NCI-H1436 treated with DMSO at 0.1 percent for 48 hours (cell line): ENCODE measurements at regions not wholly inside any gene's neighbourhood (a gene's known extent, or its start where the extent isn't known, plus 50 kb on each side); places are given as distances from the start of the nearest gene placed in this dataset.

Experiments used
- DNase-seq: peaks from one replicate; lab custom pipeline; 2025; lab: John Stamatoyannopoulos, UW

DNA sequence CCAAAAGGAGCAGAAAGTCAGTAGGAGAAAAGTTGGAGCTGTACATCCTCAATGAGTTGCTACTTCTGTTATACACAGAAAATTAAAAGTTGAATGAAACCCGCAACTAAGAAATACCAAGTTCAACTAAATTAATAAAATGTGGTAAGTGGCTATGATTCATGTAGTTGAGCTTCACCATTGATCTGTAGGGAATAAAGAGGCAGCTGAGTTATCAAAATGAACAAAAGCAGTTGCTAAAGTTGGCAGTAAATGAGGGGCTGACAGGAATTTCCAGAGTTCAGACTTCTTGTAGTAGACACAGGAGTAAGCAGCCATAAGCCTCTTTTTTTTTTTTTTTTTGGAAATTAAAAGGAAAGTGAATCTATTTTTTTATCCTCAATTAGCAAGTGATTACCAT, 234.6 kb downstream of the POSTN start:
- DNase-seq, result no peak

DNA sequence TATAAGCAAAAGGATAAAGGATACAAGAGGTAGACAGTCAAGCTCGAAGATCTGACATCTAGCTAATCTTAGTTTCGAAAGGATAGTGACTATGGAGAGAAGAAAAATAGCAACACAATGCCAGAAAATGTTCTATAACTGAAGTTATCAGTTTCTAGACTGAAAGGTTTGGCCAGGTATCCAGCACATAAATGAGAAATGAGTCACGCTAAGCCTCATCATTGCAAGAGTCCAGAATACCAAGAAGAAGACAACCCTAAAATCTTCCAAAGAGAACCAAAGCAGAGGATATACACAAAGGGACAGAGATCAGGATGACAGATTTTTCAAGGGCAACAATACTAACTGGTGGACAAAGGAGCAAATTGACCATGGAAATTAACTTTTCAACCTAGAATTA, 237.0 kb downstream of the POSTN start:
- no peak for DNase-seq

DNA sequence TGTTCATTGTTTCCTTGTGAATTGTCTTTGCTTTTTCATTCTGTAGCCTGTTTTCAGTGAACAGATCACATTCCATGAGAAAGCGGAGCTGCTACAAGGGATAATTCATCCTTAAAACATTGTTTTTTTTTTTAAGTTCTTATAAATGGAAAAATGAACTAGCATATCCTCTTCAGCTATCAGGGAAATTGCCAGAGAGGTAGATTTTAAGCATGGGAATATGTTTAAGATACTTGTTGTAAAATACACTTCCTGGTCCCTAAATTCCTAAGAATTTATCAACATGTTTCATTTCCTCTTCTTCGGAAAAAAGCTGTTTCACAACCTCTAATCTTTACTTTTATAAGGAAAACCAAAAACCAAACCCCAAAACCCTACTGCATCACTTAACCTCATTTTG, 238.0 kb downstream of the POSTN start:
- no peak for DNase-seq

DNA sequence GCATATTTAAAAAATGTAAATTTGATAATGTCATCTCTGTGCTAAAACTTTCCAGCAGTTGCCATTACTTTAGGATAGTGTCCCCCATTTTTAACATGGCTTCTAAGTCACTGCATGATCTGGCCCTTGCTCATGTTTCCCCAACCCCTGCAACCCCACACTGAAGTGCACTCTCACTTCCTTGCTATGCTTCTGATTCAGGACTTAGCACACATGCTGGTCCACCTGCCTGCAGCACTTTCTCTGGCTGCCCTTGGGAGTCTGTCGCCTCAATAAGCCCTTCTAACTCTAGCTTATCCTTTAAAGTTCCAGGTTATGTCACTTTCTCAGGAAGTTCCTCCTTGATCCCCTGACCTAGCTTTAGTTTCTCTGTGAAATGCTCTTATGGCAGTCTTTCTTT, 241.0 kb downstream of the POSTN start:
- DNase-seq, result no peak

DNA sequence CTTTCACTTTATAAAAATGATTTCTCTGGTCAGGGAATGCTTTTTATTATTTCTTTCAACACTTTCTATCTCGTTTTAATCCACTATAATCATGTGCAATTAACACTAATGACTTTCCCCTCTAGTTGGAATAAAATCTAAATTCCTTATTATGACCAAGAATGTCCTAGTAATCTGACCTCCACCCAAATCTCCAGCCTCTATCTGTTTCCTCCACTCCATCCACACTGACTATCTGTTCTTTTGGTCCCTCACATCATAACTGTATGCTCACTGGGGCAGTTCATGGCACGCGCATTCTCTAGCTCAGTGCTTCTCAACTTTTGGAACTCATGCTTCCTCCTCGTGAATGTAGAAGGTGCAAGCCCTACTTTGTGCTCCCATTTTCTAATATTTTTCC, 244.7 kb downstream of the POSTN start:
- no peak for DNase-seq

DNA sequence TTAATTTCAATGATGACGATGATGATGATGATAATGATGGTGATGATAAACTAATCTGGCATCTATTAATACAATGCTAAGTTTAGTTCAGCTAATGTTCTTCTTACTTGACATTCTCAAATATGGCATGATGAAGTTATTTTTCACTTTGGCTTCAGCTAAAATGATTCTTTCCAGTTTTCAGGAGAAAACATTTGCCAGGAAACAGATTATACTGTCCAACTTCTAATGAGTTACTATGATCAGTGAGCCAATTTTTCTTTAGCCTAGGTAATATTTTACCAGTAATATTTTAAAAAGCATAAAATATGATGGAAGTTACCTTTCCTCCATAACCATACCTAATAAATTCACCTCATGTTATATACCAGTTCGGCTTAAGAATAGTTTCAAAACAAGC, 245.7 kb upstream of the CSNK1A1L start:
- no peak for DNase-seq

DNA sequence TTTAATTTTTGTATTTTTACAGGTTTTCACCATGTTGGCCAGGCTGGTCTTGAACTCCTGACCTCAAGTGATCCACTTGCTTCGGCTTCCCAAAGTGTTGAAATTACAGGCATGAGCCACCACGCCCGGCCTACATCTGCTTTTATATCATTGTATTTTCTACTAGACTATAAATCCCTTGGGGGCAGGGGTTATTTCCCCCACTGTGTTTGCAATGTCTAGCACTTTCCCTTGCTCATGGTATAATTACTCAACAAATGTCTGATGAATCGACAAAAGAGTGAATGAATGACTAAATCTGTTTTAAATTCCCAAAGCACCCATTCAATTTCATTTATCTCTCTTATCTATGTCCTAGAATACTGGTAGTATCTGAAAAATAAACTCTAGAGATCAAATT, 244.5 kb upstream of the CSNK1A1L start:
- no peak for DNase-seq

DNA sequence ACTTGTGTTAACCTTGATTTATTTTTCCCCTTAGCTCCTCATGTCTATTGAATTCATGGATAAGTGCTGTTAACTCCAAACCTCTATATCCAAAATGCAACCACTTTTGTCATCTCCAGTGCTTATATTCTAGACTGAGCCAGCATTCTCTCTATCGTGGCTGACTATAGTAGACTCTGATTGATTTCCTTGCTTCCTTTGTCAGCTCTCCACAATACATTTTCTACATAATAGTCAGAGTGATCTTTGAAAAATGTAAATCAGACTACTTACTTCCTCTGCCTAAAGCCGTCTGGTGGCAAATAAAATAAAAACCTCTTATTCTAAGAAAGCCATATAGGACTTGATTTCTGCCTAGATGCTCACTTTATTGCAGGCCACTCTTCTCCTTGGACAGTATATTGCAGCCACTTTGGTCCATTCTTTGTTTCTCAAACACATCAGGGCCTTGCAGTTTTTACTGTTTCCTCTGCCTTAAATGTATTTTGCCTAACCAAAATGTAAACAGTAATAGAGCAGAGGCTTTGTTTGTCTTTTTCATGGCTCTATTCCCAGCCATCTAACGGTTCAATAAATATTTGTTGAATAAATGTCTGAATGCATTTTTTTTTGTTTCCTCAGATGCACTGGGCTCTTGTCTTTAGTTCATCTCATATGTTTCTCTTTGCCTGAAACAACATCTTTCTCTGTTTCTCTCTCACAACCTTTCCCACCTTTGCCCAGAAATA, 243.6 kb upstream of the CSNK1A1L start:
- no peak for DNase-seq

DNA sequence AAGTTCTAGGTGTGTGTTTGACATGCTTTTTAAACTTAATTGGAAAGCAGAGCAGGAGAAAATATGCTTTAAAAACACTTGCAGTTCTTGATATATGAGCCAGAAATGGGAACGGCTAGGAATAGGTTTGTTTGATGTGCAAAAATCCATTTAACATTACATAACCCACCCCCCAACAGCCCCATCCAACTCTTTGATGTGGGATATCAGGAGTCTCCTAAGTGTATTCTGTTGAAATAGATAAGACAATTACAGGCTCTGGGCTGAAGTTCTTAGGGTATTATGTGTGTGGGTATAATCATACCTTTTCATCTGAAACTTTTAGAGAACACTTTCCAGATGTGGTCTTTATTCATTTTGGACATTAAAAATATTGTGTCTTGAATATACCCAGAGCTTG, 240.4 kb upstream of the CSNK1A1L start:
- no peak for DNase-seq

DNA sequence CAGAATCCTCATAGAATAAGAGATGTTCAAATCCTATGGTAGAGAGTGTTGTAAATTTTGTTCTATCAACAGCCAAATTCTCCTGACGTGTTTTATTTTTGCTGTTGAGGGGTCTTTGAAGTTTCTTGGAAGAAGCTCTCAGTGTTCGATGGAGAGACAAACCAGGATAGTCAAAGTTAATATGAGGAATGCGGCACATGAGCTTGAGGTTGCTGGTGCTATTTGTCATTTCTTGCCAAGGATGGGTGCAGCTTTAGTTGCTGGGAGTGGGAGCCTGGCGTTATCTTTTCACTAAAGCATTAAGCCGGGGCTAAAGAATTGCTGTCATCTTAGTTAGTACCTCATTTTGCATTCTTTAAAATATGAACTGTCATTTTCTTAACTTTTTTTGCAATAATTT, 239.9 kb upstream of the CSNK1A1L start:
- DNase-seq, result no peak

DNA sequence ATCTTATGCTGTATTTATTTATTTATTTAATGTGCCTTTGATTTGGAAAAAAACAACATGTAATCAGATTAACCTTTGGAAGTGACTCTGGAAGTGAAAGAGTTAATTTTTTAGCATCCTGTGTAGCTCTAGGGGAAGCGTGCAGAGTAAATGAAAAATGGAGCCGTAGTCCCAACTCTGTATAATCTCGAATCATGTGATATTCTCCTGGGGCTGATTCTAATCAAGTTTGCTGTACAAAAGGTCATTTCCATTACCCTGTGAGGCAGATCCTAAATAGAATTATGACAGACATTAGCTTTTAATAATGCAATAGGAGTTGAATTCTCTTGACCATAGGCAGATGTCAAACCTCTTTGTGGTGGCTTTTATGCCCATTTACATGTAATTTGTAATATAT, 238.6 kb upstream of the CSNK1A1L start:
- no peak for DNase-seq

DNA sequence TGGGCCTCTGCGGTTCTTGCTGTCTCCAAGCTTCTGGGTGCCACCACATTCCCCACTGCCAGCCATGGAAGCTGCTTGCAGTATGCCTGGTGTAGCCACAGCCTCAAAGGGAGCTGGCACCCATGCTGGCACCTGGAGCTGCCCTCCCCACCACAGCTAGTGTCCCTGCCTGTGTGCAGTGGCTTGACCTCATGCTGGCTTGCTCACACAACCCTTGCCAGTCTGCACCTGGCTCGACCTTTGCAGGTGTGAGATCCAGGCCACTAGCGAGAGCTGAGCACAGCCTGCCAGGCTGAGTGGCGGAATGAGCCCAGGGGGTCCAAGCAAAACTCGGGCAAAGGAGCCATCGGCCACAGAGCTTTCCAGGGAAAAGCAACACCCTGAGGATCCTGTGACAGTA, 236.7 kb upstream of the CSNK1A1L start:
- DNase-seq, result no peak

DNA sequence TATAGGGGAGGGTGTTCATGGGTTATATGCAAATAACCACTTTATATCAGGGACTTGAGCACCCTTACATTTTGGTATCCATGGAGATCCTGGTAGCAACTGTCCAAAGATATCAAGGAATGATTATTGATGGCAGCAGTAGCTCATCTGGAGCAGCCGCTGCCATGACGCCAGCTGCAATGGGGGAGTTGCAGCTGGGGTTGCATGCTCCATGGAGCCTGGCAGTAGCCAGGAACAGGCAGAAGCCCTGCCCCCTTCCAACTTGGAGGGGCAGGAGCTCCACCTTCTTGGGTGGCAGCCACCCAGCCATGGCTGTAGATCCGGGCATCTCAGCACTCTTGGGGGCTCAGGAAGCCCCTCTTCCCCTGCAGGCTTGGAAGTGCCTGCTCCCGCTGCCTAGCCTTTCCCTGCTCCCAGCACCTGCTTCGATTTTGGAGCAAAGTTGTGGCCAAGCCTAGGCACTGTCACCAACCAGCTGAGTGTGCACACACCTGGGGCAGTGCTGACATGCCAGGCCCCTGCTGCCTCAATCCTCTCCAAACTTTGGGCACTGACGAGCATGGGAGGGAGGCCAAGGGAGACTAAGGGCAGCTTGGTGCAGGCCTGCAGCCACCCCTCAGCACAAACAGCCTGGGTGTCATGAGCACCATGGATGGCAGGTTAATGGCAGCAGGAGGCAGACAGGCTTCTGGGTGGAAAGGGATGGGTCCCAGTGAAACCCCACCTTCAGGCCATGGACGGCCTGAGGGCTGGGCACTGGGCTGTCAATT, 235.6 kb upstream of the CSNK1A1L start:
- no peak for DNase-seq

DNA sequence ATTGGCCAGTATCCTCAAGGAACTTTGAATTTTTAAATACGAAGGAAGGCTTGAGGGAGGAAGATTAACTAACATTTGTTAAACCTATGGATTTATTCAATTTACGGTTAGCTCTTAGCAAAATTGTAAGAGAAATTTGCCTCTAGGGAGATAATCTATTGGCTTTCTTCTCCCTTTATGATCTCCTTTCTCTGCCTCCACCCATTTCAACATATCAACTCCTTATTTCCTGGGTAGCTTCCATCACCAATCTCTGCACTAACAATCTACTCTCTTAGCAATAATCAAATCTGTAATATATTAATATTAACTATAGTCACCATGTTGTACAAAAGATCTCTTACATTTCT, 233.9 kb upstream of the CSNK1A1L start:
- no peak for DNase-seq

DNA sequence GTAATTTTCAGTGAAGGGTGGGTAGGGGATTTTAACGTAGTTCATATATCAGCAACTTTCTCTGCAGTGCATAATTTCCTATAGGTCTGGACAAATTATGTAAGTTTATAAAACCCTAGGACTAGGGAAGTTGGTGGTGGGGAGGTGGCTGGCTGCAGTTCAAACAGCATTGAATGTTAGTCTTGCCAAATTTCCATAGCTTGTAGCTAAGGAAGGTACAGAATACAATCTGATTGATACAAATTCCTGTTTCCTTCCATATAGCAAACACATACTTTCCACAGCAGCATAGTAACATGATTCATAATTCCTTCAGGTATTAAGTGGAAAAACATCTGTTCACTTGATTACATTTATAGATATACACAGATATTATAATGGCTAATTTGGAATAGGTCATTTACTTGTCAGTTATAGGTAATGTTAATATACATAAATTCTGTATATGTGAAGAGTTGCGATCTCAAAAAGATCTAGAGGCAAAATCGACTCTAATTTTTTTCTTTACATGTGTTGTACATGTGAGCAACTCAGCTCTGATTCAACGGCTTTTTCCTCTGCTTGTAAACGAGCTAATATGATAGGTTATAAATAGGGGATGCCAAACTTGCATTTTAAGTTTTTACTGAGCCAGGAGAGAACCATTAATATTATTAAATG, 233.4 kb upstream of the CSNK1A1L start:
- DNase-seq, result no peak

DNA sequence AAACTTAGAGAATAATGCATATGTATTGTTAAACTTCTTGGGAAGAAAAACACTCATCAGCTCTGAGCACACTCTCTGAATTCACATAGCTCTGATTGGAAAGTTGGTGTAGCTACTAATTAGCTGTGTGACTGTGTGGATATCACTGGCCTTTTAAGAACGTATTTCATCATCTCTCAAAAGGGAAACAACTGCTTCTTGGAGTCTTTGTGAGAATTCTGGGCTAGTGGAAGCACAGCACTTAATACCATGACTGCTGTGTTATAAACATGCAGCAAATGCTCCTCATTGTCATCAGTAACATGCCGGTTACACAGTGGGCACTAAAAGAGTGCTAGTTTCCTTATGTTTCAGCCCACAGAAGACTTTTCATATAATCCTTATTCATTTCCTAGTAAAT, 220.9 kb upstream of the CSNK1A1L start:
- no peak for DNase-seq

DNA sequence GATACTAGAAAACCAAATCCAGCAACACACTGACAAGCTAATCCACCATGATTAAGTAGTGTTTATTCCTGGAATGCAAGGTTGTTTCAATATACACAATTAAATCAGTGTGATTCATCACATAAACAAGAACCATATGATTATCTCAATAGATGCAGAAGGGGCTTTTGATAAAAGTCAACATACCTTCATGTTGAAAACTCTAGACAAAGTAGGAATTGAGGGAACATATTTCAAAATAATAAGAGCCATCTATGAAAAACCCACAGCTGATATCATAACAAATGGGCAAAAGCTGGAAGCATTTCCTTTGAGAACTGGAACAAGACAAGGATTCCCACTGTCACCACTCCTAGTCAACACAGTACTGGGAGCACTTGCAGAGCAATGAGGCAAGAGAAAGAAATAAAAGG, 213.6 kb upstream of the CSNK1A1L start:
- no peak for DNase-seq

DNA sequence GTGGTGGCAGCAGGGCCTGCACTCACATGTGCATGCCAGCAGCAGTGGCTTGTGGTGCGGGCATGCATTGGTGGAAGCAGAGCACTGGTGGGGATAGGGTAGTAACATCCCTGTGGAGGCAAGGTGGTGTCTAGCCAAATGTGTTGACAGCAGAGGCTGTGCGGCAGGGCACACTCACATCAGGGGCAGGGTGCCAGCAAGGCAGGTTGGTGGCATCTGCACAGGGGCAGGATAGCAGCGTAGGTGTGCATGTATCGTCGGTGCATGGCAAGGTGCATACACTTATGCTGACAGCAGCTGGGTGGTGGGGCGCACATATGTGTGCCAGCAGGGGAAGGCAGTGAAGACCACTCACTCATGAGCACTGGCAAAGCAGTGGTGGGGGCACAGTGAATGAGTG, 211.5 kb upstream of the CSNK1A1L start:
- no peak for DNase-seq

DNA sequence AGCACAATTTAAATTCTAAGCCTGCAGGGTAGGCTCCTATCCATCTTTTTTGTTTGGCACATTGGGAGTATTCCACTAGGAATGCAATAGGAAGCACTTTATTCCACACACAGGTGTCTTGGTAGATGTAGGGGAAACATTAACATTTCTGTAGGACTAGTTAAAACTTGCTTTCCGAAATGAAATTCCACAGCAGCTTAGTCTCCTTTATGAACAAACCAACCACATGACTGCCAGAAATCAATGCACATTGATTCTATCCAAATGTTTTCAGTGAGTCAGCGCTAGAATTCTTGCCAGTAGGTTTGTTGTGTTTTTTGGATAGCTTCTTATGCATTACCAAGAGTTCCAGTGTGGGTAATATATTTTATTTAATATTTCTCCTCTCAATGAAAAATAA, 207.9 kb upstream of the CSNK1A1L start:
- no peak for DNase-seq

DNA sequence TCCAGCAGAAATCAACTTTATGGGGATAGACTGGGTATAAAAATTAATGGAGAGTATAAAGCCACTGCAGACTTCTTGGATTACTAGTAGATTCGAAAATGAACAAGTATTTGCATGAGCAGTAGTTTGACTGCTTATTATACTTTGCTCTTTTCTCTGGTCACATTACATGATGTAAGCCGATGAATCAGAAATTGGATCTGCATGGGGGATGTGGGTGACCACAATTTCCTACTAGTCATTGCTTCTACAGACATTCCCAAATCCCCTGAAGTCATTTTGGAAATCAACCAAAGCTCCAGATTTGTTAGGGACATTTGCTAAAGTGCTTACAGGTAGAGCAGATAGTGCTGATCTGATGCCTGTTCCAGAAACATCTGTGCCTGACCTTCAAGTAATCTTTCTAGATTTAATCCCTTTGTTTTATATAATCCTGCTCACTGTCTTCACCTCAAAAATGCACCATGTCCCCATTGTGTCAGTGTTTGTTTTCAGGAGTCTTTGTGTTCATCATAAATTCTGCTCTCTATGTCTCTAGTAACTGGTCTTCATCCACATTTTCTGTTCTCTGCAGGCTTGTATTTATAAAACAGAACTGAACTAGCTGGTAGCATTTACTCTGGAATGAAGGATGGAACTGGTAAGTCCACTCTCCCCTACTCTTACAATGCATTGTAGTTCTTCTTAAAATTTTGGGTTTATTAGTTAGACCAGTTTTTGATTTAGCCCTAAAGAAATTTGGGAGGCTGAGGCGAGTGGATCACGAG, 201.5 kb upstream of the CSNK1A1L start:
- no peak for DNase-seq

DNA sequence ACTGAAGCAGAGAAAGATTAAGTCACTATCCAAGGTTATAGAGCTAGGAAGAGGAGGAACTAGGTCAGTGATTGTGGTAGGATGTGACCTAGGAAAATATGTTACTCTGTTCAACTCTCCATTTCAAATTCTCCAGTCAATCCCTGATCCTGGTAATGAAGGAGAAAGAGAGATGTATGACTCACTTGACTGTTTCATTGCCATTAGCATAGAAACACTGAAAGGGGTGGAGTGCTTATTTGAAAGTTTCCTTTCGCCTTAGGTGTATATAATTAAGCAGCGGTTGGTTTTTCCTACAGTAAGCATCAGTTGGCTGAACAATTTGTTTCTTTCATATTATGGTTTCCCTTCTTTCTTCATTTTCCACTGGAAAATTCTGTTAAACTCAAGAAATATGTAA, 198.1 kb upstream of the CSNK1A1L start:
- DNase-seq, result no peak

DNA sequence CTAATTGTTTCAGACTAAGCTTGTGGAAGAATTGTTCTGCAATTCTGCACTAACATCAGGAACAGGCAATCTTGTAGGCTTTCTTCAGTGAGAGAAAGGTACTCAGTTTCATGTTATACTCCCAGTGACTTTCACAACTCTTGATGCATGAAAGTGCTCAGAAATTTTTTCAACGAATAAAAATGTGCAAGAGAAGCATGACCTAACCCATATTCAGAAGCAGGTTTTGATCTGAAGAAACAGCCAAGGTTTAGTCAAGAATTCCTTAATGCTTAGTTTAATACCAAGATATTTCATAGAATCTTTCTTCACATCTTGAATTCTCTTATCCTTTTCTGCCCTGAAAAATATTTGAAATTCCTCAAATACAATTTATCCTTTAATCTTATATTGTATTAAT, 197.2 kb upstream of the CSNK1A1L start:
- DNase-seq, result no peak

DNA sequence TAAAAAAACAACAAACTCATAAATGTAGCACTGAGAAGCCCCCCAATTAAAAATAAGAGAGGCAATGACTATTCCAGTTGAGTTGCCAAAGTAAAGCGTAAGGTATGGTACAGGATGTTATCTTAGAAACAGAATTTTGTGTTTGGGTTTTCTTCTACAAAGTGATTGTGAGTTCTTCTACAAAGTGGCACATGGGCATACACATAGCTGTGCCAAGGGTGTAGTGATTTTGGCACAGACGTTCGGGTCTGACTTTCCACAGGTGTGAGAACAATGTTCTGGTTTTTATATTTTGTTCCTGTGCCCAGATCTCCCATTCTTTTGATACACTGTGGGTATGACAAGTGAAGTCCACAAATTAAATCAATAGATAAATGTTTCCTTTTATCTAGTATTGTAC, 190.1 kb upstream of the CSNK1A1L start:
- DNase-seq, result no peak
